GM12875 (cell line): ENCODE measurements at regions not wholly inside any gene's neighbourhood (a gene's known extent, or its start where the extent isn't known, plus 50 kb on each side); places are given as distances from the start of the nearest gene placed in this dataset.

ENCODE experiments used
- H3K4me3 ChIP-seq: one replicate; pipeline ENCODE4 v1.5.1; 2011; ENCODE audit warnings: low read depth, low read length, control low read depth
- TF ChIP-seq, protein P1 (sequence below): IDR thresholded peaks from 2 replicates; pipeline ENCODE4 v1.5.1; 2011; ENCODE audit warnings: low read depth, mild to moderate bottlenecking, control low read depth, inconsistent platforms, low read length, moderate library complexity, borderline replicate concordance; ENCODE audit not compliant: insufficient read depth

DNA sequence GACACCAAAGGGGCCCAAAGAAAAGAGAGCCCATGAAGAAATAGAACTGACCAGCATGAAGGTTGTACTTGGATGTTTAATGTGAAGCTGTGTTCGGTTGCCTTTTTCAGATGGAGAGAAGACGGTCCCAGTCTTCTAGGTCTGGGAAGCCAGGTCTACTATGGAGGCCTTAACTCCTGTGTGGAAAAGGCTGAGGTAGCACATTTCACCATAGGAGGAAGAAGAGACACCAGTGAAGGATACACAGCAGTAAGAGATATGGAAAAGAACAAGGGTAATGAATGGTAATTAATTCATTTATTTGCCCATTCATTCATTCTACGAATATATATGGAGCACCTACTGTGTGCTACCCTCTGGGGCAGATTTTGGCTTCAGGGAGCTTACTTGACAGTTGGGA is 151.6 kb upstream of the PLEKHG7 start:
- no peak overlapping the region for H3K4me3 ChIP-seq
- TF ChIP-seq, protein P1, sequence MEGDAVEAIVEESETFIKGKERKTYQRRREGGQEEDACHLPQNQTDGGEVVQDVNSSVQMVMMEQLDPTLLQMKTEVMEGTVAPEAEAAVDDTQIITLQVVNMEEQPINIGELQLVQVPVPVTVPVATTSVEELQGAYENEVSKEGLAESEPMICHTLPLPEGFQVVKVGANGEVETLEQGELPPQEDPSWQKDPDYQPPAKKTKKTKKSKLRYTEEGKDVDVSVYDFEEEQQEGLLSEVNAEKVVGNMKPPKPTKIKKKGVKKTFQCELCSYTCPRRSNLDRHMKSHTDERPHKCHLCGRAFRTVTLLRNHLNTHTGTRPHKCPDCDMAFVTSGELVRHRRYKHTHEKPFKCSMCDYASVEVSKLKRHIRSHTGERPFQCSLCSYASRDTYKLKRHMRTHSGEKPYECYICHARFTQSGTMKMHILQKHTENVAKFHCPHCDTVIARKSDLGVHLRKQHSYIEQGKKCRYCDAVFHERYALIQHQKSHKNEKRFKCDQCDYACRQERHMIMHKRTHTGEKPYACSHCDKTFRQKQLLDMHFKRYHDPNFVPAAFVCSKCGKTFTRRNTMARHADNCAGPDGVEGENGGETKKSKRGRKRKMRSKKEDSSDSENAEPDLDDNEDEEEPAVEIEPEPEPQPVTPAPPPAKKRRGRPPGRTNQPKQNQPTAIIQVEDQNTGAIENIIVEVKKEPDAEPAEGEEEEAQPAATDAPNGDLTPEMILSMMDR, result no peak

DNA sequence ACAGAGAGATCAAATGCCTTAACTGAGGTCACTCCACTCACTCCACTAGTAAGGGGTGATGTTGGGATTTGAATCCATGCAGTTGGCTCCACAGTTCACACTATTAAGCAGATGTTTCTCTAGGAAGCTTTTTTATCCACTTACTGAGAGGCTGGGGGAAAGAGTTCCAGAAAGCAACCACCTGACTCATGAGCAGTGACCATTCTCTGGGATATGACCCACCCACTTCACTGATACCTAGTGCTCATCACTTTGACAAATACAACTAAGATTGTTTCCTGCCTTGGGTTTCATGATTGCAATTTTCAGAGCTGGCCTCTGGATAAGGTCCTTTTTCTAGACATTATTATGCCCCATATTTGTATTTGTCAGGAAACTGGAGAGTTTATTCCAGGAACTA is 152.1 kb upstream of the PLEKHG7 start:
- no peak overlapping the region for H3K4me3 ChIP-seq
- TF ChIP-seq, protein P1, result no peak

DNA sequence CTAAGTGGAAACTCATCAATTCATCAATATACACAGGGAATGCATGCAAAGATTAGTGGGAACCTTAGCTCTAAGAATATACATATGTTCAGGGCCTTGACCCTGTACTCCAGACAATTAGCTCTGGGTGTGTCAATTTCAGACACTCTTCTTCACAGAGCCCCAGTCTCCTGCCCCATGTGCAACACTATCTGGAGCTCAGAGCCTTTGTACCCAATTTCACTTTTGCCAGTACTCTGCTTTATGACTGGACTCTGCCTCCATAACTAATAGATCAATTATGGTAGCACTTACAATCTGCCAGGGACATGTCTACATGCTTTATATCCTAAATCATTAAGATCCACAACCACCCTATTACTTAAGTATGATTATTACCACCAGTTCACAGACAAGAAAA is 152.5 kb upstream of the PLEKHG7 start:
- H3K4me3 ChIP-seq, result no peak overlapping the region
- TF ChIP-seq, protein P1, result no peak

DNA sequence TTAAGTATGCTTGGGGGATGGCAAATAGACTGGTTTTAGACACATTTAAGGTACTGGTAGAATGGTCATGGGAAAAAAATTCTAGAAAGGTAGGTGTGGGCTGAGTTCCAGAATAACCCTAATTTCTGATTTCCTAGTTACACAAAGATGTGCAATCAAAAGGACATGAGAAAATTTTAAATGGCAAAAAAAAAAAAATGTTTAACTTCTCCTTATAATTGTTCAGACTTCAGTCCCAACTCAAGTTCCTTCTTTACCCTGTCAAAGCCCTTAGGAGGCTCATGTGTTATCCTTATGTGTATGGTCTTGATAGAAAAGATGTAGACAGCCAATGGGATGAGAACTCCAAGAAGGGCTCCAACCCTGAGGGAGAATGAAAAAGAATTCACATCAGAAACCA is 153.3 kb upstream of the PLEKHG7 start:
- no peak overlapping the region for H3K4me3 ChIP-seq
- TF ChIP-seq, protein P1, result no peak

DNA sequence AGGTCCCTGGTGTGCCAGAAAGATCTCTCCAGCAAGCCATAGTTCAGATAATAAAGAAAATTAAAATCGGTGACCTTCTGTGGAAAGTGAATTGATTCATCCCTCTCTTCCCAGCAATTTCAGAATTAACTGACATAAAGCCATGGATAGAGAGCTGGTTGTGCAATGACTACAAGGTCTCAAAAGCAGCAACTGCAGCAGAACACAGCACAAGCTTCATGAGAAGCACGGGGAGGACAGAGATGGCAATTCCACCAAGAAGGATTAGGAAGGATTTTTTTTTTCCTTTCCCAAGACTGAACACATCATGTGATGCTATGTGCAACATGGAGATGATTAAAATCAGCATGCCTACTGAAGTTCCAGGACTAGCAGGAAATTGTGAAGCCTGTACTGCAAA is 154.9 kb upstream of the PLEKHG7 start:
- H3K4me3 ChIP-seq, result no peak overlapping the region
- TF ChIP-seq, protein P1, result no peak

DNA sequence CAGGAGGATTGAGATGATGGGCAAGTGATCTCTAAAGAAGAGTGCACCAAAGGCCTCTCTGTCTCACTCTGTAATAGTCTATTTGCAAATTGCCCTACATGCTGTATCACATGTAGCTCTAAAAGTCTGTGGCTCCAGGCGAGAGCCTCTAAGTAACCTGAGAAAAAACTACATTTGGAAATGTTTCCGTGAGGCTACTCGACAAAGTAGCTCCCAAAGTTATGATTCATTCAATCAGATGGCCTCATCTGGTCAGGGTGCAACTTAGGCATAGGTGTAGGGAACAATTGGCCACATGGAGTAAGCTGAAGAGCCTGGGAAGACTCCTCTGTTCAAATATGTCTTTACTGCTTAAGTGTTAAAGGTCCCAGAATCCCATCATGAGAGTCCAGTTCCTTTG is 155.4 kb upstream of the PLEKHG7 start:
- H3K4me3 ChIP-seq, result no peak overlapping the region
- TF ChIP-seq, protein P1, result no peak

DNA sequence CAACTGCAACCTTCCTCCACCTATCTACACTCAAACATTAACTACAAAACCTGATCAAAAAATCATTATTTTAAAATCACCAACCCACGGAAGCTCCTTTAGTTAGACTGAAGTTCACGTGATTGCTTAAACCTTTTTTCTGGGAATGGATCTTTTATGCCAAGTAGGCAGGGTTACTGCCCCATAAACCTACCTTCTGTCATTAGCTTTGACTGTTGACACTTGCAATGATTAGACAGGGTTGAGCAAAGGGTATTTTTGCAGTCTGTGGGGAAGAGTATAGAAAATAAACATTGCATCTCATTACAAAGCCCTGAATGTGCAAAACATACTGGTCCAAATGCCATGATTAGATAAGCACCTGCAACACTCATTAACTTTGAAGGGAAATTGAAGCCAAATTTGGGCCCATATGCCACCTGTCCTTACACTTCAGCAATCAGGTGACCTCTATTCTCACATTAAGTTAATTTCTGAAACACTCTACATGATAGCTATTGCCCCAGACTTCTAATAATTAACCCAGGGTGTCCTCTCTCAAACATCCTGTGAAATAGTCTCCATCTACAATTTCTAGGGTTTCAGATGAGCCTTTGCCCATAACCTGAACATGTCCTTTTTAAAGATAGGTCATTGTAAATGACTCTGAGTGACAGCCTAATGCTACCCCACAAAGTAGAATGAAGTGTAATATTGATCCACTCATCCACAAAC is 156.0 kb upstream of the PLEKHG7 start:
- no peak overlapping the region for H3K4me3 ChIP-seq
- TF ChIP-seq, protein P1, result no peak
